ENCODE measurements at regions not wholly inside any gene's neighbourhood (a gene's known extent, or its start where the extent isn't known, plus 50 kb on each side); places are given as distances from the start of the nearest gene placed in this dataset.

DNA sequence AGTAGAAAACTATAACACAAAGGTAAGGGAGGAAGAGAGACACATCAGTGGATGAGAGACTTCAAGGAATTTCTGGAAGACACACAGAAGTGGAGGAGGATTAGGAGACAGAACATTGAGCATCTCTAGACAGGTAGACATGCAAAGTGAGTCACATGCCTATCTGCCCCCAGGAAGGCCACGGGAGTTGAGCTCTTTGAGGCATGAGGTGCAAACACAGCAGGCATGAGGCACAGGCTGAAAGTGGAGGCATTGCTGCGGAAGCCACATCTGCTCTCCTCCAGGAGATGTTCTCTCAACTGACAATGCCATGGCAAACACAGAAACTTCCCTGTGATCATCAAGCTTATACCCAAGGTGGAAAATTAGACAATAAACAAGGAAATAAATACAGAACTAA is 481.6 kb upstream of the MYT1L start:
- Histone ChIP-seq H4K5ac (ENCODE audit: low read depth, low read length) (no peak overlapping the region), H3K4me3 (ENCODE audit: insufficient read depth, low read depth, low read length) (no peak overlapping the region), H4K91ac (ENCODE audit: insufficient read depth, low read depth, low read length) (no peak overlapping the region), H3K9ac (ENCODE audit: low read depth, low read length) (no peak overlapping the region), H3K79me1 (ENCODE audit: low read depth in 1 of 2, low read length in 2 of 2) (no peaks in the 10 kb centered on the region), H3K56ac (ENCODE audit: extremely low read depth, insufficient read depth, low read length) (no peak overlapping the region), H2BK15ac (ENCODE audit: low read depth, low read length) (no peak overlapping the region), H3K23ac (ENCODE audit: low read depth, low read length) (no peak overlapping the region), H3K4me2 (ENCODE audit: low read depth, low read length) (no peak overlapping the region), H3K4ac (ENCODE audit: low read depth, low read length) (no peak overlapping the region), H3K18ac (ENCODE audit: low read depth, low read length) (no peak overlapping the region), H3K4me1 (ENCODE audit: control insufficient read depth, insufficient read depth, low read length) (no peaks in the 10 kb centered on the region), H2BK20ac (ENCODE audit: low read depth, low read length) (no peak overlapping the region), H2BK120ac (ENCODE audit: low read depth, low read length) (no peak overlapping the region), H2AK5ac (ENCODE audit: low read depth, low read length) (no peak overlapping the region), H2BK5ac (ENCODE audit: low read depth, low read length, poor library complexity, severe bottlenecking) (no peak overlapping the region), H3K27ac (ENCODE audit: insufficient read depth, low read length) (no peak overlapping the region), H3K36me3 (ENCODE audit: control insufficient read depth, insufficient read depth, low read length) (no peaks in the 10 kb centered on the region), H3K27me3 (ENCODE audit: control insufficient read depth, insufficient read depth, low read length) (no peaks in the 10 kb centered on the region), H3K9me1 (ENCODE audit: insufficient read depth, low read length) (no peaks in the 10 kb centered on the region), H2AK9ac (replicated peaks; ENCODE audit: low read depth, low read length, poor library complexity) (no peak overlapping the region), H3K14ac (replicated peaks; ENCODE audit: low read depth, low read length) (no peak overlapping the region), H4K8ac (ENCODE audit: low read depth in 2 of 2, low read length in 2 of 2) (no peak overlapping the region), H4K20me1 (ENCODE audit: insufficient read depth, low read length) (no peaks in the 10 kb centered on the region), H2AFZ (replicated peaks; ENCODE audit: low read length, poor library complexity) (no peak overlapping the region), H3K9me3 (ENCODE audit: control insufficient read depth, insufficient read depth, low read length) (peaks cover 28% of the 10 kb centered on the region)
- ATAC-seq (ENCODE audit: low read depth) (no peak), DNase-seq (no peak)
- in situ Hi-C loops (cut with MboI; ENCODE audit: low sequenced_read_pairs) (no loop called here), dilution Hi-C loops (cut with HindIII; ENCODE audit: low sequenced_read_pairs, unreplicated experiment) (no loop called here), intact Hi-C loops (cut with micrococcal nuclease) (no loop called here)
- TF ChIP-seq, protein P1, sequence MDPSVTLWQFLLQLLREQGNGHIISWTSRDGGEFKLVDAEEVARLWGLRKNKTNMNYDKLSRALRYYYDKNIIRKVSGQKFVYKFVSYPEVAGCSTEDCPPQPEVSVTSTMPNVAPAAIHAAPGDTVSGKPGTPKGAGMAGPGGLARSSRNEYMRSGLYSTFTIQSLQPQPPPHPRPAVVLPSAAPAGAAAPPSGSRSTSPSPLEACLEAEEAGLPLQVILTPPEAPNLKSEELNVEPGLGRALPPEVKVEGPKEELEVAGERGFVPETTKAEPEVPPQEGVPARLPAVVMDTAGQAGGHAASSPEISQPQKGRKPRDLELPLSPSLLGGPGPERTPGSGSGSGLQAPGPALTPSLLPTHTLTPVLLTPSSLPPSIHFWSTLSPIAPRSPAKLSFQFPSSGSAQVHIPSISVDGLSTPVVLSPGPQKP (IDR thresholded peaks at IDR 0.05; ENCODE audit: borderline replicate concordance, low read depth, low read length) = no peak
- TF ChIP-seq MAFK (IDR thresholded peaks at IDR 0.05; ENCODE audit: low read depth, low read length) (no peak), BHLHE40 (IDR thresholded peaks at IDR 0.05; ENCODE audit: low read depth, low read length) (no peak), NFE2L2 (IDR thresholded peaks at IDR 0.05; ENCODE audit: low read depth, low read length) (no peak), CHD1 (IDR thresholded peaks at IDR 0.05; ENCODE audit: low read depth, low read length) (no peak), MXI1 (IDR thresholded peaks at IDR 0.05; ENCODE audit: borderline replicate concordance, low read depth, low read length) (no peak), RFX5 (IDR thresholded peaks at IDR 0.05; ENCODE audit: low read depth, low read length) (no peak), SMC3 (IDR thresholded peaks at IDR 0.05; ENCODE audit: low read depth, low read length) (no peak)
- ChIA-PET POLR2A (ENCODE audit: unreplicated experiment) (no interaction called here), CTCF (no interaction called here)
- BruUV-seq (replicated peaks) = no TSS peak
- WGBS, 2 experiments (ENCODE audit: extremely low coverage in 2 of 2, insufficient read length in 1 of 2) = 0% methylated on average over 1 of the region's 2 CpGs; no CpG with 5 or more reads in 1 of the 2 experiments
